CD4-positive, alpha-beta T cell treated with Interleukin-17A for 1 hour (primary cell): ENCODE measurements at regions not wholly inside any gene's neighbourhood (a gene's known extent, or its start where the extent isn't known, plus 50 kb on each side); places are given as distances from the start of the nearest gene placed in this dataset.
"Not testable (repeated sequence)": the region's sequence is repeated elsewhere in the genome, so short reads cannot be mapped to it uniquely, and the experiment has no call there.

ENCODE experiments used
- DNase-seq: peaks from one replicate; pipeline ENCODE4 v3.0.0-alpha.2; 2020

DNA sequence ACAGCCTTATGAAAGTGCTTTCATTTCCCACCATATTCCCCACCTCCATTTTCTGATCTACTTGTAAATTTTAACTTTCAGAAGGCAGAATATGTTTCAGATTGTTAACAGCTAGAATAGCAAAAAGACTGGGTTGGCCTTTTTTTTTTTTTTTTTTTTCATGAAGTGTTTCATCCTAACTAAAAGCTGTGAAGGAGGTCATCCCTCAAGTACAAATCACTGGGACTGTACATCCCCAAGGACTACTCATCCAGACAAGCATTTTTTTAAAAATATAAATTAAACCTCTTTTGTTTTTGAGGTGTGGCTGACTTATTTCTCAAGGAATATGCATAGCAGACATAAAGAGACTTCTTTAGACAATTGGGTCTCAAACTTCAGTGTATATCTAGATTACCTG is 542.1 kb upstream of the TUSC1 start:
- DNase-seq, result no peak

DNA sequence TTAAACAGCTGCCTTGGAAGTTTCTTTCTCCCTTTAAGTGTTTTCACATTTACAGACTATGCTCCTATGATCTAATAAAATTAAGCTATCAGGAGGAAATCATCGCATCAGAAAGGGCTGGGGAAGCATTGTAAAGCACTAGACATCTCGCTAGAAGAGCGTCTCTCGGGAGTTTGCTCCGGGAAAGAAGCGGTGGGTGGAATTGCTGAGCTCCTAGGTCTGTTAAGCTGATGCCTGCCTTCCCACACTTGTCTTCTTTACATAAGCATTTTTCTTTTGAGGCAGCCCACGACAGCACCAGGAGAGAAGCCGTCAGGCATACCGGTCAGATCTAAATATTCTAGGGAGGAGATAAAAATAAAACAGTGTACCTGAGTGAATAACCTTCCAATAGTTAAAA is 541.7 kb upstream of the TUSC1 start:
- no peak for DNase-seq

DNA sequence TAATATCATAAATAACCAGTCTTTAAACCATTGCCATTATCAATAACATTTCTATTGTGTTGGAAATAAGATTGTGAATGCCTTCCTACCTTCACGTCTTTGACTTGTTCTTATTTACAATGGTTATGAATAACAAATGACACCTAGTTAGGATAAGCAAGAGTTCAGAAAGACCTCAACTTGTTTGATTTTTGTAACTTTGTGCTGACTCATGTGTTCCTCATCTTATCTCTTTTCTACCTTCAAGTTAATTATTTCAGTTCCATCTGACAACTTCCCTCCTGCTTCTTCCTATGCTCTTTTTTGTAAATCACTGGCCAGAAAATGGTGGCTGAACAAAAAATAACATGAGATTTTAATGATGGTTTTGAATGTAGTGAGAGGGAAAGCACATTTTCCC is 538.5 kb upstream of the TUSC1 start:
- DNase-seq, result no peak

GRCh38 chr9:26214713-26215444 is 536.6 kb upstream of the TUSC1 start:
- DNase-seq, result not testable (repeated sequence)

DNA sequence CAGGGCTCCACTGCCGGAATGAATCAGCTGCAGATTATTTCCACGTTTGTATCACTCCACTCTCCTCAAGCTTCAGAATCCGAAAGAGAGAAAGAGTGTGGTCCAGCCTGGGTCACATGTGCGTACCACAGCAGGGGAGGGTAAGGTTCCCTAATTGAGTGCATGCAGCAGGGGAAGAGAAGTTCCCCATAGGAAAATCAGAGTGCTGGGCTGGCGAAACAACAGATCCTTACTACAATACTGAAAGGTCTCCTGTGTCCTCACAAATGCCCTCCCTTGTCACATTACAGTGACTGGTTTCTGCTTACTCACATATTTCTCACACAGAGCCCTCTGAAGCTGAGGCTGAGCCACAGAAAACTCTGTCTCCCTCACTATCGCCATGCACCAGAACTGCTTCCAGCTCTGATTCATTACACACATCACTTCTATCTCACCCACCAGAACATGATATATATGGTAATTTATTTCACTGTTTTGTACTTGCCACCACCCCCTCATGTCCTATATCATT is 532.2 kb upstream of the TUSC1 start:
- no peak for DNase-seq

DNA sequence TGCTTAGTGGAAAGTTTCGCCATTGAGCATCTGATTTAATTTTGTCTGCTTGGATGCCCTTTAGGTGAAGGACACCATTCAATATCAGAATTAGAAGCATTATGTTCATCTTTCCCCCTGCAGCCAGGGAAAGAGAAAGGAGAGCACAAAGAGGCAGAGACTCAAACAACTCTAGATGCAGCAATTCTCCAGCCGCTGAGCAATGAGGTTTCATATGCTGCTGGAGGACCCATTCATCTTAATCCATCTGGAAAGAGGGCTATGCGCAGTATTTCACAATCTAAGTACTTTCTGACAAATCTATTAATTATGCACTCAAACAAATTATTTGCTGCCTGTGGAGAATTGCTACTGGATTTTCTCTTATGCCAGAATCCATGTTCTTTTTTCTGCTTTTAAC is 527.0 kb upstream of the TUSC1 start:
- no peak for DNase-seq

DNA sequence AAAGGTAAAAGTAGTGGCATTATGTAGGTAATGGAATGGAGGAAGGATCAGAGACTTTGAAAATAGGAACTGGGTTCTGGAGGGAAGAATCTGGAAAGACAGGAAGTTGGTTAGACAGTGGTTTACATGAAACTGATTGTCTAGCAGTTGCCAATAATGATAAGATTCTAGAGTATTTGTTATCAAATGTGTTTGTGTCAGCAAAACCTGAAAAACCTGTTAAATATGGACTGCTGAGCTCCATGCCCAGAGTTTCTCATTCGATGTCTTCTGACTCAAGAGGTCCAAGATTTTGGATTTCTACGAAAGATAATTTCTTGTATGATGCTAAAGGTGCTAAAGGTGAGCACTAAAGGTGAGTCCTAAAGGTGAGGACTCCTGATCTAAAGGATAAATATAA is 515.0 kb upstream of the TUSC1 start:
- no peak for DNase-seq

GRCh38 chr9:26191711-26192110 is 513.5 kb upstream of the TUSC1 start:
- no peak for DNase-seq

DNA sequence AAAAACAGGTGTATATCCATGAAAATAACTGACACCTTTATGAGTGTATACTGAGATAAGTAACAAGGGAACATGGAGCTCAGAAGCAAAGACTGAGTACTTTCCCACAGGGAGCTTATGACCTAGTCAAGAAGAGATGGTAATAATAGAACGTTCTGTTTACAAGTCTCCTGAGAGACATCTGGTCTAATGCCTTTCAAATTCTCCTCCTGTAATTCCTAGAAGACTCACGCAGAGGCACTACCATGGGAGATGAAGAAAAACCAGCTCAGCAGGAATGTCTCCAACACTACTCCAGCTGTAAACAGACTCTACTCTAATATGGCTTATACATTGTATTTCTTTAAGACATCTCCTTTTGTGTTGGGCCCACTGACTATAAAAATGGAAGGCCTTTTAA is 503.6 kb upstream of the TUSC1 start:
- no peak for DNase-seq

GRCh38 chr9:26176628-26177027 is 498.4 kb upstream of the TUSC1 start:
- no peak for DNase-seq

DNA sequence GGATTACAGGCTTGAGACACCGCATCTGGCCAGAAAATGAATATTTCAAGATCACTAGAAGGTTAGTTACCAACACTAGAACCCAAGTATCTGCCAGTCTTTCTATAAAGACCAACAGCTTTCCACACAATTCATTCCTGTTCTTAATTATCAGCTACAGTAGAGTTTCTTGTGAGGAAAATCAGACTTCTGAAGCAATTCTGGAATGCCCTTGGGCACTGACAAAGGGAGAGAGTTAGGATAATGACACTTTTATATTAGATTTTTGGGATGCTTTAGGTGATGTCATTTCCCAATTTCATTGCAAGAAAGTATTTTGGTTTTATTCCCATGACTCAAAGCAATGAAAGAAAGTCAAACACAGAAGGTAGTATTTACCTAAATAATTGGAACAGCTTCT is 497.0 kb upstream of the TUSC1 start:
- no peak for DNase-seq

- no peak for DNase-seq
Observed at GRCh38 chr9:26172301-26172700, 494.1 kb upstream of the TUSC1 start.

GRCh38 chr9:26171691-26172090 is 493.4 kb upstream of the TUSC1 start:
- no peak for DNase-seq

DNA sequence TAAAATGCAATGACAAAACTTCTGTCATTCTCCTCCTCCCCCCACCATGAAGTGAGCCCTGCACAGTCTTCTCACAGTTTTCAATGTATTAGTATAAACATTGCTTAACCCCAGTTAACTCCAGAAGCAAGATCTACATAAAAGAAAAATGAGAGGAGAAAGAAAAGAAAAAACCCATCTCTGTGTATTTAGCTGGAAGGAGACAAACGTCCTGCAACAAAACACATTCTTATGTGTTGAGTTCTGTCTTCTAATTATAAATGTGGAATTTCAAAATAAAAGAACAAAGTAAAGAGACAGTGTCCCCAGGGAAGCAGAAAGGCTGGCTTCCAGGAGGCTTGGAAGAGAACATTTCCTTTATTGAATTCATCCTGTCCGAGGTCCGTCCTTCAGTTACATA is 491.9 kb upstream of the TUSC1 start:
- no peak for DNase-seq

DNA sequence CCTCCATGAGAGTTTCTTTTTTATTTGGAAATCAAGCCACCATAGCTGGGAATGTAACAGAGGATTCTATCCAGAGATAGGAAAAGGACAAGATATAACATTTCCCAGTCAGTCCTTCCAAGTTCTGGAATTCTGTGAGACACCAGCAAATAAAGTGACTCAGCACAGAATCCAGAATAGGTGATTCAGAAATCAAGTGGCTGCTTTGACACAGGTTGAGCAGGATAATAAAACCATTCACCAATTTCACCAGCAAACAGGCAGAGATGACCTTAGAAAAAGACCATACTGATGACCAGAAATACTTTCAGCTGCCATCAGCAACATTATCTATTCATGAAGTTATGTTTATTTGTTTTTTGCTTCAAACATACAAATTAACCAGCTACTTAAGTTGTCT is 491.5 kb upstream of the TUSC1 start:
- DNase-seq, result no peak

DNA sequence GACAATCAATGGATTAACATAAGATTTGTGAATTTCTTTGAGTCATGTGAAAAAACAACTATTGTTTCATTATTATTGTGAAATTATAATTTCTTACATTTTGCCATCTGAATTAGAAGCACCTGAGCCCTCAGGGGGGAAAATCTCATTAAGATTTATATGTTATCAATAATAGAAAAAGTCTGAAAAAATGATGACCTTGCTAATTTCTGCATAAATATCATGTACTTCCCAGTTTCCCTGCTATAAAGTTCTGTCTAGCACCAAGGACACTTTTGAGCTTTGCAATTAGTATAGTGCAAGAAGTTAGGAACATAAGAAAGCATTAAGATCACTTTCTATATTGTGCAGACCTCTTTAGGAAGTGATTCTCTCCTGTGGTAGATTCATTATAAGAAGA is 488.3 kb upstream of the TUSC1 start:
- no peak for DNase-seq

GRCh38 chr9:26165426-26165825 is 487.2 kb upstream of the TUSC1 start:
- no peak for DNase-seq

GRCh38 chr9:26163931-26164330 is 485.7 kb upstream of the TUSC1 start:
- no peak for DNase-seq

DNA sequence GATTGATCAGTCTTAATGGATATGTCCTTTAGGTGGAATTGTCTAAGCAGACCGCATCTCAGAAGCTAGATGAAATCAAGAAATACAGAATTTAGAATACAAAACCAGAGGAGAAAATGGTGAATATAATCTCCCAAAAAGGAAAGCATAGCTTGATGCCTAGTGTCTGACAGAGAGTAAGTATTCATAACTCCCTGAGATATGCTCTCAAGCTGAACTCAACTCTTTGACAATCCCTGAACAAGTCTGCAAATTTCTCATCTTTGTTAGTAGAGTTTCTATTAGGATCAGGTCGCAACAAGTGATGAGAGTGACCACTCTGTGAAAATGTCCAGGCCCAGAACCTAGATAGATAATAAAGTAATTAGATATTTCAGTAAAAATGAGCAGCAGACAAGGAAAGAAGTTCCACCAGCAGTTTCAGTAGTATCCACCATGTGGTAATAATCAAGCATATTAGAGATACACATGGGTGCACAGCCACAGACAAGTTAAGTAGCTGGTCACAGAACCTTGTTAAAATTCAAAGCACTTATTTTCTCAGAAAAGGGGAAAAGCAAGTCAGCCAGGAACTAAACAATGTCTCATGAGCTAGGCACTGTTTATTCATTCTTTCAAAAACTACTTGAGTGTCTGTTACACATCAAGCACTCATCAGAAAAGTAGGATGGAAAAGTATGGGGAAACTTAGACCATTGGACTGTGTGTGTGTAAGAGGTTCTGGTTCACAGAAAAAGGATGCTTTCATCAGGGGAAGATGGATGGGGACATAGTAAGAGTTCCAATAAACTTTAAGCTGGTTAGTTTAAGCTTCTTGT is 481.5 kb upstream of the TUSC1 start:
- DNase-seq, result no peak

DNA sequence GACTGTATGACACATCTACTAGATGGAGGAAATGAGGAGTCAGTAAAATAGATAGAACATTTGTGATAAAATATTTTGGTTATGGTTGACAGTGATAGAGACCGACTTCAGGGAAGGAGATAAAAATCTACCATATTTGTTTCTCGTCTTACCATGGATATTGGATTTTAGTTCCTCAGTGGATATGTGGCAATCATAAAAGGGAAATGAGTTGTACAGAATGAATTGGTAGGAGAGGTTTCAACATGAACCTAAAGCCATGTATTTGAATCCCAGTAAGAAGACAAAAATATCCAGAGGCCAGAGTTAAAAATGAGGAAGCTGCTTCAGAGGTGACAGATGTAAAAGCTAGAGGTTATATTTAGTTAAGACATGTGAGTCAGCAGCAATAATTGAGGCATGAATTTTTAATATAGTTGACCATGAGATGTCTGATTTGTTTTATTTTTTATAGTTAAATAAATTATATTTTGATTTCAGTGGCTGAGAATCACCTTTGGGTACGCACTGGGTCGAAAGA is 480.4 kb upstream of the TUSC1 start:
- no peak for DNase-seq

DNA sequence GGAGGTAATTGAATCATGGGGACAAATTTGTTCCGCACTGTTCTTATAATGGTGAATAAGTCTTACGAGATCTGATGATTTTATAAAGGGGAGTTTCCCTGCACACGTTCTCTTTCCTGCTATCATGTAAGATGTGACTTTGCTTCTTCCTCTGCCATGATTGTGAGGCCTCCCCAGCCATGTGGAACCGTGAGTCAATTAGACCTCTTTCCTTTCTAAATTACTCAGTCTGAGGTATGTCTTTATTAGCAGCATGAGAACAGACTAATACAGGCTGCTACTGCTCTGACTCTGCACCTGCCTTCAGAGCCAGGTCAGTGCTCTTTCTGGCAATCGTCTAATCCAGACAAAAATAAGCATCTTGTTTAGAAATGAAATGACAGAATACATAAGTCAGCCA is 479.2 kb upstream of the TUSC1 start:
- no peak for DNase-seq

DNA sequence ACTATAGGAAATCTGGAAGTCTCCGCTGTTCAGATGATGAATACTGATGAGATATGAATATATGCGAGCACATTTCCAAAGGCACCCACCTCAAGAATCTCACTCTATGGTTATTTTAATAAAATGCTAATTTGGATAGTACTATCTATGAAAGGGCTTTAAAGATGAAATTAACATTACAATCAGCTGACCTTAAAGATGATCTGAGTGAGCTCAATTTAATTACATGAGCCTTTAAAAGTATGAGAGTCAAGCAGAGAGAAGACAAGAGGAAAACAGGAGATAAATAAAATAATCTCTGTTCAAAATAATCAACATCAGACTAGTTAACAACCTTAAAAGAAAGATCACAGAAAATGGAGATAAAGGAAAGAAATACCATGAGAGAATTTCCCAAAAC is 474.1 kb upstream of the TUSC1 start:
- no peak for DNase-seq

GRCh38 chr9:26148128-26148527 is 469.9 kb upstream of the TUSC1 start:
- no peak for DNase-seq

- DNase-seq, result no peak
Observed at GRCh38 chr9:26145938-26146337, 467.7 kb upstream of the TUSC1 start.
